Neuronal stem cell (in vitro differentiated cells): ENCODE measurements at regions not wholly inside any gene's neighbourhood (a gene's known extent, or its start where the extent isn't known, plus 50 kb on each side); places are given as distances from the start of the nearest gene placed in this dataset.

ENCODE experiments used
- DNase-seq: peaks from one replicate; pipeline ENCODE4 v3.0.0-alpha.2; 2013; ENCODE audit warnings: low spot score
- H2AFZ ChIP-seq: one replicate; pipeline ENCODE4 v1.6.1; 2013; ENCODE audit warnings: mild to moderate bottlenecking, low read length, inconsistent platforms
- H2AK5ac ChIP-seq: 2 replicates; pipeline ENCODE4 v1.6.1; 2013; ENCODE audit warnings: low read depth, mild to moderate bottlenecking, inconsistent platforms, low read length, moderate library complexity, mixed read lengths
- H2BK120ac ChIP-seq: 2 replicates; pipeline ENCODE4 v1.6.1; 2013; ENCODE audit warnings: low read depth, mild to moderate bottlenecking, inconsistent platforms, low read length, moderate library complexity, mixed read lengths
- H2BK12ac ChIP-seq: one replicate; pipeline ENCODE4 v1.6.1; 2013; ENCODE audit warnings: low read length, inconsistent platforms
- H2BK15ac ChIP-seq: 2 replicates; pipeline ENCODE4 v1.6.1; 2013; ENCODE audit warnings: mild to moderate bottlenecking, low read length, inconsistent platforms, mixed read lengths
- H2BK5ac ChIP-seq: one replicate; pipeline ENCODE4 v1.6.1; 2013; ENCODE audit warnings: inconsistent platforms, mild to moderate bottlenecking, low read length, moderate library complexity
- H3K14ac ChIP-seq: one replicate; pipeline ENCODE4 v1.6.1; 2013; ENCODE audit warnings: low read length, inconsistent platforms
- H3K18ac ChIP-seq: 2 replicates; pipeline ENCODE4 v1.6.1; 2013; ENCODE audit warnings: low read length, inconsistent platforms
- H3K23ac ChIP-seq: 2 replicates; pipeline ENCODE4 v1.6.1; 2013; ENCODE audit warnings: low read depth, mild to moderate bottlenecking, mixed read lengths, low read length, inconsistent platforms; ENCODE audit not compliant: poor library complexity
- H3K27ac ChIP-seq: replicated peaks from 3 replicates; pipeline ENCODE4 v1.5.1; 2013; ENCODE audit warnings: low read length, inconsistent platforms
- H3K27me3 ChIP-seq, 3 experiments: 2 replicates each; pipeline ENCODE4 v1.6.1; 2013; ENCODE audit warnings: low read length in 3 of 3, mild to moderate bottlenecking in 2 of 3, inconsistent platforms in 1 of 3, low read depth in 1 of 3, mixed read lengths in 1 of 3, moderate library complexity in 1 of 3; ENCODE audit not compliant: control insufficient read depth in 3 of 3, insufficient read depth in 3 of 3
- H3K36me3 ChIP-seq, 2 donors: replicated peaks in 1 of 2; 2 replicates each; pipeline ENCODE4 v1.6.1; 2013; ENCODE audit warnings: low read length in 2 of 2; ENCODE audit not compliant: control insufficient read depth in 2 of 2, insufficient read depth in 2 of 2
- H3K4ac ChIP-seq: 2 replicates; pipeline ENCODE4 v1.6.1; 2013; ENCODE audit warnings: inconsistent platforms, mild to moderate bottlenecking, low read length, moderate library complexity
- H3K4me1 ChIP-seq, 2 donors: 1 replicate in 1 of 2; 2 replicates in 1 of 2; pipeline ENCODE4 v1.6.1; 2013; ENCODE audit warnings: low read length in 2 of 2, low read depth in 1 of 2; ENCODE audit not compliant: control insufficient read depth in 2 of 2, insufficient read depth in 1 of 2
- H3K4me2 ChIP-seq: one replicate; pipeline ENCODE4 v1.6.1; 2013; ENCODE audit warnings: mild to moderate bottlenecking, low read length, inconsistent platforms; ENCODE audit not compliant: insufficient read depth, poor library complexity, severe bottlenecking
- H3K4me3 ChIP-seq, 2 donors: 2 replicates each; pipeline ENCODE4 v1.5.1; 2013; ENCODE audit warnings: low read length in 2 of 2, mild to moderate bottlenecking in 2 of 2, inconsistent platforms in 1 of 2, moderate library complexity in 1 of 2
- H3K79me1 ChIP-seq: one replicate; pipeline ENCODE4 v1.6.1; 2013; ENCODE audit warnings: low read depth, mild to moderate bottlenecking, inconsistent platforms, low read length, moderate library complexity
- H3K9ac ChIP-seq: one replicate; pipeline ENCODE4 v1.6.1; 2013; ENCODE audit warnings: mild to moderate bottlenecking, low read depth, low read length, inconsistent platforms; ENCODE audit not compliant: poor library complexity
- H3K9me3 ChIP-seq, 2 donors: replicated peaks in 1 of 2; 2 replicates each; pipeline versions ENCODE3 to v1.6.1; 2013; ENCODE audit warnings: low read length in 2 of 2, mild to moderate bottlenecking in 2 of 2, inconsistent platforms in 1 of 2, low read depth in 1 of 2, mixed read lengths in 1 of 2, moderate library complexity in 1 of 2; ENCODE audit not compliant: control insufficient read depth in 2 of 2, insufficient read depth in 1 of 2
- H4K8ac ChIP-seq: one replicate; pipeline ENCODE4 v1.6.1; 2013; ENCODE audit warnings: low read depth, mild to moderate bottlenecking, inconsistent platforms, low read length, moderate library complexity
- H4K91ac ChIP-seq: one replicate; pipeline ENCODE4 v1.6.1; 2013; ENCODE audit warnings: low read length, low read depth, mild to moderate bottlenecking, inconsistent platforms; ENCODE audit not compliant: poor library complexity
- WGBS, 2 donors: extraction: QIAGEN DNeasy Blood & Tissue Kit; methylation state at CpG; one replicate each; pipeline ENCODE4 v1.1.7; 2013; ENCODE audit warnings: missing lambda C conversion rate in 2 of 2, mixed read lengths in 1 of 2; ENCODE audit not compliant: insufficient read length in 2 of 2, insufficient replicate concordance in 1 of 2; ENCODE audit errors: extremely low coverage in 2 of 2; 5-methylcytosine and 5-hydroxymethylcytosine counted together

- Histone ChIP-seq H3K14ac (no peak overlapping the region), H2BK12ac (no peak overlapping the region), H3K4me1 (peaks cover 0 to 4% of the 10 kb centered on the region in 2 donors), H2BK5ac (no peak overlapping the region), H2BK15ac (no peak overlapping the region), H2AK5ac (no peak overlapping the region), H2BK120ac (no peak overlapping the region), H4K91ac (no peak overlapping the region), H3K27ac (no peak overlapping the region), H3K36me3 (no peaks in the 10 kb centered on the region), H3K9me3 (no peaks in the 10 kb centered on the region), H3K4ac (no peak overlapping the region), H3K23ac (no peak overlapping the region), H4K8ac (no peak overlapping the region), H3K27me3 (no peaks in the 10 kb centered on the region), H2AFZ (no peak overlapping the region), H3K79me1 (no peaks in the 10 kb centered on the region), H3K18ac (no peak overlapping the region), H3K9ac (no peak overlapping the region), H3K4me2 (no peak overlapping the region), H3K4me3 (no peak overlapping the region)
- no peak for DNase-seq
- WGBS, 2 donors = no CpG with 5 or more reads among the region's 1 CpG
These were observed 918.1 kb upstream of the SORCS1 start for GRCh38 chr10:108082596-108082995.

GRCh38 chr10:108078263-108078662 lies 913.8 kb upstream of the SORCS1 start:
- DNase-seq = no peak
- Histone ChIP-seq H2BK12ac (no peak overlapping the region), H4K91ac (no peak overlapping the region), H3K27me3 (no peaks in the 10 kb centered on the region), H3K9ac (no peak overlapping the region), H2BK15ac (no peak overlapping the region), H2BK120ac (no peak overlapping the region), H3K36me3 (no peaks in the 10 kb centered on the region), H2AFZ (no peak overlapping the region), H2AK5ac (no peak overlapping the region), H3K27ac (no peak overlapping the region), H3K4me2 (no peak overlapping the region), H4K8ac (no peak overlapping the region), H3K14ac (no peak overlapping the region), H3K4me1 (peaks cover 0 to 3% of the 10 kb centered on the region in 2 donors), H3K18ac (no peak overlapping the region), H3K9me3 (no peaks in the 10 kb centered on the region), H2BK5ac (no peak overlapping the region), H3K79me1 (no peaks in the 10 kb centered on the region), H3K4me3 (no peak overlapping the region), H3K23ac (no peak overlapping the region), H3K4ac (no peak overlapping the region)
- WGBS, 2 donors = no CpG with 5 or more reads among the region's 2 CpGs

DNA sequence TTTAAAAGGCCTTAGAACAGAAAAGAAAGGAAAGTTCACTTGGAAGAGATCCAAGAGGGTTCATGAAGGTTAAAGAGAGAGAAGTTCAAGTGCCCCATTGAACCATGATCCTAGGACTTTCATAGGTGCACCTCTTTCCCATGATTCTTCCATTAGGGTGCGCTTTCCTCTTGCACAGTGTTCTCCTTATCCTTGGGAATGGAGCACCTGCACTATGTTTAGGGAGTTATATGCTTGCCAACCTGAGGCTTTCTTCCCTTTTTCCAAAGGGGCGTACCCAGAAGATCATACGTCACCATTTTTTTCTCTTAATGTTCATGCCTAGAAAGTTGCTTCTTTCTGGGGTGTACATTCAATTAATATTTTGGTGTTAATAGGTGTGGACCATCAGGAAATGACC lies 908.0 kb upstream of the SORCS1 start:
- Histone ChIP-seq H2BK120ac (no peak overlapping the region), H2BK12ac (no peak overlapping the region), H3K27me3 (no peaks in the 10 kb centered on the region), H3K18ac (no peak overlapping the region), H3K27ac (no peak overlapping the region), H3K4ac (no peak overlapping the region), H3K4me2 (no peak overlapping the region), H2AFZ (no peak overlapping the region), H3K14ac (no peak overlapping the region), H4K8ac (no peak overlapping the region), H4K91ac (no peak overlapping the region), H3K4me3 (no peak overlapping the region), H2BK15ac (no peak overlapping the region), H3K9ac (no peak overlapping the region), H3K4me1 (peaks cover 0 to 3% of the 10 kb centered on the region in 2 donors), H2AK5ac (no peak overlapping the region), H3K79me1 (no peaks in the 10 kb centered on the region), H3K23ac (no peak overlapping the region), H3K9me3 (no peaks in the 10 kb centered on the region), H3K36me3 (no peaks in the 10 kb centered on the region), H2BK5ac (no peak overlapping the region)
- WGBS, 2 donors = no CpG with 5 or more reads among the region's 3 CpGs
- no peak for DNase-seq

- no peak overlapping the region for H3K27ac ChIP-seq
- no peak overlapping the region for H3K23ac ChIP-seq
- H3K9me3 ChIP-seq = no peaks in the 10 kb centered on the region
- H2BK5ac ChIP-seq = no peak overlapping the region
- H3K4me1 ChIP-seq = peaks cover 0 to 3% of the 10 kb centered on the region in 2 donors
- no peak overlapping the region for H4K91ac ChIP-seq
- no peak overlapping the region for H2BK120ac ChIP-seq
- H2AK5ac ChIP-seq = no peak overlapping the region
- H3K4me3 ChIP-seq = no peak overlapping the region
- no peaks in the 10 kb centered on the region for H3K79me1 ChIP-seq
- DNase-seq = no peak
- WGBS, 2 donors = no CpG with 5 or more reads among the region's 2 CpGs
- no peak overlapping the region for H3K4me2 ChIP-seq
- no peaks in the 10 kb centered on the region for H3K27me3 ChIP-seq
- no peak overlapping the region for H2BK12ac ChIP-seq
- no peak overlapping the region for H3K14ac ChIP-seq
- H3K4ac ChIP-seq = no peak overlapping the region
- no peak overlapping the region for H2AFZ ChIP-seq
- H3K18ac ChIP-seq = no peak overlapping the region
- no peak overlapping the region for H3K9ac ChIP-seq
- H3K36me3 ChIP-seq = no peaks in the 10 kb centered on the region
- no peak overlapping the region for H4K8ac ChIP-seq
- no peak overlapping the region for H2BK15ac ChIP-seq
These were observed 906.3 kb upstream of the SORCS1 start for GRCh38 chr10:108070789-108071188.
